HFF-Myc (cell line): ENCODE measurements at regions not wholly inside any gene's neighbourhood (a gene's known extent, or its start where the extent isn't known, plus 50 kb on each side); places are given as distances from the start of the nearest gene placed in this dataset.

Source experiments
- DNase-seq: peaks from one replicate; pipeline ENCODE4 v3.0.0-alpha.2; 2011; ENCODE audit warnings: low read depth; ENCODE audit errors: extremely low read depth
- H3K4me3 ChIP-seq: replicated peaks from 2 replicates; pipeline ENCODE4 v1.5.1; 2011; ENCODE audit warnings: low read depth, mild to moderate bottlenecking, control low read depth, low read length
- CTCF ChIP-seq: IDR thresholded peaks from 2 replicates; pipeline ENCODE4 v1.5.1; 2012; ENCODE audit warnings: mild to moderate bottlenecking, low read depth, low read length, control low read depth; ENCODE audit errors: missing control alignments

- TF ChIP-seq CTCF = no peak
- H3K4me3 ChIP-seq = no peak overlapping the region
- DNase-seq = no peak
These were observed 623.5 kb downstream of the EDEM1 start for GRCh38 chr3:5811016-5811415.

- H3K4me3 ChIP-seq = no peak overlapping the region
- no peak for DNase-seq
- no peak for TF ChIP-seq CTCF
These were observed 626.0 kb downstream of the EDEM1 start for GRCh38 chr3:5813521-5813920.

- no peak for DNase-seq
- TF ChIP-seq CTCF = no peak
- no peak overlapping the region for H3K4me3 ChIP-seq
These were observed 635.3 kb downstream of the EDEM1 start for GRCh38 chr3:5822843-5823242.

- no peak for DNase-seq
- H3K4me3 ChIP-seq = no peak overlapping the region
- no peak for TF ChIP-seq CTCF
These were observed 639.0 kb downstream of the EDEM1 start for GRCh38 chr3:5826467-5826866.

GRCh38 chr3:5828251-5828650 is 640.7 kb downstream of the EDEM1 start:
- TF ChIP-seq CTCF = no peak
- no peak overlapping the region for H3K4me3 ChIP-seq
- no peak for DNase-seq

GRCh38 chr3:5840056-5840455 is 652.5 kb downstream of the EDEM1 start:
- no peak for TF ChIP-seq CTCF
- H3K4me3 ChIP-seq = no peak overlapping the region
- DNase-seq = no peak

GRCh38 chr3:5841599-5841998 is 654.1 kb downstream of the EDEM1 start:
- no peak for DNase-seq
- no peak for TF ChIP-seq CTCF
- H3K4me3 ChIP-seq = no peak overlapping the region
